ENCODE measurements at regions not wholly inside any gene's neighbourhood (a gene's known extent, or its start where the extent isn't known, plus 50 kb on each side); places are given as distances from the start of the nearest gene placed in this dataset.

- Histone ChIP-seq H3K27ac (ENCODE audit: low read depth, low read length) (no peak overlapping the region), H4K20me1 (ENCODE audit: control insufficient read depth, insufficient read depth, low read depth, low read length) (no peaks in the 10 kb centered on the region), H3K79me2 (ENCODE audit: control insufficient read depth, low read length) (no peaks in the 10 kb centered on the region), H3K9me3 (ENCODE audit: control insufficient read depth, insufficient read depth, low read length) (no peaks in the 10 kb centered on the region), H3K9me2 (replicated peaks; ENCODE audit: control insufficient read depth, low read length) (no peaks in the 10 kb centered on the region), H3K4me3 (ENCODE audit: low read length) (no peak overlapping the region), H3K4me1 (ENCODE audit: control insufficient read depth, low read length) (no peaks in the 10 kb centered on the region), H3F3A (ENCODE audit: control insufficient read depth, insufficient read depth) (no peaks in the 10 kb centered on the region), H3K27me3 (ENCODE audit: control insufficient read depth, low read length) (no peaks in the 10 kb centered on the region), H3K4me2 (ENCODE audit: low read length) (no peak overlapping the region), H3K36me3 (ENCODE audit: control insufficient read depth, low read length) (no peaks in the 10 kb centered on the region)
- no peak for TF ChIP-seq CTCF (IDR thresholded peaks at IDR 0.05; ENCODE audit: low read depth, low read length, poor library complexity, severe bottlenecking)
- TF ChIP-seq EZH2phosphoT487 (IDR thresholded peaks at IDR 0.05; ENCODE audit: borderline replicate concordance, low read length): no peak
These were observed 112.2 kb upstream of the PLPPR4 start for GRCh38 chr1:99152132-99152531.

GRCh38 chr1:99163671-99164070 is 100.6 kb upstream of the PLPPR4 start:
- no peaks in the 10 kb centered on the region for H3K27me3 ChIP-seq (ENCODE audit: control insufficient read depth, low read length)
- no peaks in the 10 kb centered on the region for H3F3A ChIP-seq (ENCODE audit: control insufficient read depth, insufficient read depth)
- no peaks in the 10 kb centered on the region for H3K9me3 ChIP-seq (ENCODE audit: control insufficient read depth, insufficient read depth, low read length)
- no peak overlapping the region for H3K4me3 ChIP-seq (ENCODE audit: low read length)
- no peaks in the 10 kb centered on the region for H3K36me3 ChIP-seq (ENCODE audit: control insufficient read depth, low read length)
- TF ChIP-seq CTCF (IDR thresholded peaks at IDR 0.05; ENCODE audit: low read depth, low read length, poor library complexity, severe bottlenecking) (no peak), EZH2phosphoT487 (IDR thresholded peaks at IDR 0.05; ENCODE audit: borderline replicate concordance, low read length) (no peak)
- H3K4me1 ChIP-seq (ENCODE audit: control insufficient read depth, low read length): no peaks in the 10 kb centered on the region
- no peak overlapping the region for H3K27ac ChIP-seq (ENCODE audit: low read depth, low read length)
- H3K9me2 ChIP-seq (replicated peaks; ENCODE audit: control insufficient read depth, low read length): no peaks in the 10 kb centered on the region
- H3K79me2 ChIP-seq (ENCODE audit: control insufficient read depth, low read length): no peaks in the 10 kb centered on the region
- no peaks in the 10 kb centered on the region for H4K20me1 ChIP-seq (ENCODE audit: control insufficient read depth, insufficient read depth, low read depth, low read length)
- H3K4me2 ChIP-seq (ENCODE audit: low read length): no peak overlapping the region

GRCh38 chr1:99170516-99170915 is 93.8 kb upstream of the PLPPR4 start:
- TF ChIP-seq EZH2phosphoT487 (IDR thresholded peaks at IDR 0.05; ENCODE audit: borderline replicate concordance, low read length) (no peak), CTCF (IDR thresholded peaks at IDR 0.05; ENCODE audit: low read depth, low read length, poor library complexity, severe bottlenecking) (no peak)
- no peak overlapping the region for H3K4me2 ChIP-seq (ENCODE audit: low read length)
- no peaks in the 10 kb centered on the region for H3K9me3 ChIP-seq (ENCODE audit: control insufficient read depth, insufficient read depth, low read length)
- H3K27ac ChIP-seq (ENCODE audit: low read depth, low read length): no peak overlapping the region
- no peak overlapping the region for H3K4me3 ChIP-seq (ENCODE audit: low read length)
- no peaks in the 10 kb centered on the region for H3F3A ChIP-seq (ENCODE audit: control insufficient read depth, insufficient read depth)
- H3K9me2 ChIP-seq (replicated peaks; ENCODE audit: control insufficient read depth, low read length): no peaks in the 10 kb centered on the region
- H3K79me2 ChIP-seq (ENCODE audit: control insufficient read depth, low read length): no peaks in the 10 kb centered on the region
- no peaks in the 10 kb centered on the region for H3K4me1 ChIP-seq (ENCODE audit: control insufficient read depth, low read length)
- H3K27me3 ChIP-seq (ENCODE audit: control insufficient read depth, low read length): no peaks in the 10 kb centered on the region
- H4K20me1 ChIP-seq (ENCODE audit: control insufficient read depth, insufficient read depth, low read depth, low read length): no peaks in the 10 kb centered on the region
- H3K36me3 ChIP-seq (ENCODE audit: control insufficient read depth, low read length): no peaks in the 10 kb centered on the region
